Body of pancreas (tissue), 4 donors: ENCODE measurements at regions not wholly inside any gene's neighbourhood (a gene's known extent, or its start where the extent isn't known, plus 50 kb on each side); places are given as distances from the start of the nearest gene placed in this dataset.
"Not testable (repeated sequence)": the region's sequence is repeated elsewhere in the genome, so short reads cannot be mapped to it uniquely, and the experiment has no call there.

Experiments used
- ATAC-seq: fragments of 150-250 bp; one replicate; pipeline ENCODE4 v1.9.1; 2016
- DNase-seq, 4 donors: peaks; one replicate each; pipeline ENCODE4 v3.0.0-alpha.2; 2019
- H3K27ac ChIP-seq, 4 donors: fragments of 200-600 bp; sonication (generic); 1 replicate in 3 of 4; 2 replicates in 1 of 4; pipeline versions ENCODE4 v1.5.1 to v1.6.1; 2016 to 2019; ENCODE audit warnings: mild to moderate bottlenecking in 1 of 4, mixed read lengths in 1 of 4, moderate library complexity in 1 of 4
- H3K27me3 ChIP-seq, 2 donors: fragments of 200-600 bp; sonication (generic); one replicate each; pipeline ENCODE4 v1.6.0; 2016; ENCODE audit warnings: mild to moderate bottlenecking in 1 of 2
- H3K36me3 ChIP-seq, 2 donors: fragments of 200-600 bp; sonication (generic); replicated peaks in 1 of 2; 2 replicates each; pipeline ENCODE4 v1.5.1; 2016; ENCODE audit warnings: low read depth in 2 of 2; ENCODE audit not compliant: insufficient read depth in 1 of 2
- H3K4me1 ChIP-seq: fragments of 200-600 bp; sonication (generic); one replicate; pipeline ENCODE4 v1.6.0; 2016
- H3K4me3 ChIP-seq, 2 donors: fragments of 200-600 bp; sonication (generic); 1 replicate in 1 of 2; 2 replicates in 1 of 2; pipeline ENCODE4 v1.5.1; 2016 to 2019
- H3K9me3 ChIP-seq, 3 donors: fragments of 200-600 bp; sonication (generic); 1 replicate in 2 of 3; 2 replicates in 1 of 3; pipeline ENCODE4 v1.5.1; 2016
- POLR2A ChIP-seq, 3 donors: fragments of 450-650 bp; IDR thresholded peaks; one replicate each; pipeline ENCODE4 v1.6.1; 2016; ENCODE audit warnings: antibody characterized with exemption in 3 of 3, mild to moderate bottlenecking in 2 of 3
- WGBS, 2 donors: methylation state at CpG; one replicate each; pipeline ENCODE4 v1.1.5; 2017; 5-methylcytosine and 5-hydroxymethylcytosine counted together
- intact Hi-C: fragments of 100-400 bp; cut with DNase I; formaldehyde crosslinking; loops from one replicate; pipeline ENCODE4 v1.15.1; 2023
- TF ChIP-seq, protein P1 (sequence below), 7 experiments: fragments of 450-650 bp in 4 of 7; fragments of 200-600 bp in 3 of 7; sonication (generic) in 3 of 7; IDR thresholded peaks; one replicate each; pipeline ENCODE4 v1.5.1; 2016 to 2019; ENCODE audit warnings: antibody characterized with exemption in 7 of 7

DNA sequence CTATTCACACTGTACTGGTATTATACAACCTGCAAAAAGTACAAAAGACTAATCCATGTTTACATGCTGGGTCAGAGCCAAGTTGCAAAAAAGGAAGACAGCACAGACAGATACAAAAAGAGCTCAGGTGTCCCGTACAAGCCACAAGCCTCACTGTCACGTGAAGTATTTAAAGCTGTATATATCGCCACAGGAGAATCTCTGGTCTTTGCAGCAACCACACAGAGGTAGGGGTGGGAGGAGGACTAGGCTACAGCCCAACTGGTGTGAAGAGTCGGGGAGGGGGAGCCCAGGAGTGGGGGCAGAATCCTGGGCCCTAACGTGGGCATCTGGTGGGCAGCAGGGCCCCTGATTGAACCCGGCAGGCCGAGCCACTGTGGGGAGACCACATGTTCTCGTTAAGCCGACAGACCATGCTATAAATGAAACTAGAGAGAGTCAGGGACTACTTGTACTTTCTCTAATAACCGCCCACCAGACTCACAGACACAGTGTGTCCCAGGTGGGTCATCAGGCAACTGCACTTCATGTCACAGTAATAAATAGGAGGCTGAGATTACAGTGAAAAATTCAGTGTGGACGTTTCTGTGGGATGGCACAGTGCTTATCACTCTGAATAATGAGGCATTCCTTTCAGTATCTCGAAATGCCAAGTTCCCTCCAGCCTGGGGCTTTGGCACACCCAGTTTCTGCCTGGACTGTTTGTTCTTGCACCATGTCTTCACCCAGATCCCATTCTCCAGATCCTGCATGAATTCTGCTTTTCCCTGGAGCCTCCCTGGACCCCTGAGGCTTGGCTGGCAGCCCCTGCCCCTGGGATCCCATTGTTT, 79.3 kb upstream of the SH3PXD2B start:
- TF ChIP-seq, protein P1, sequence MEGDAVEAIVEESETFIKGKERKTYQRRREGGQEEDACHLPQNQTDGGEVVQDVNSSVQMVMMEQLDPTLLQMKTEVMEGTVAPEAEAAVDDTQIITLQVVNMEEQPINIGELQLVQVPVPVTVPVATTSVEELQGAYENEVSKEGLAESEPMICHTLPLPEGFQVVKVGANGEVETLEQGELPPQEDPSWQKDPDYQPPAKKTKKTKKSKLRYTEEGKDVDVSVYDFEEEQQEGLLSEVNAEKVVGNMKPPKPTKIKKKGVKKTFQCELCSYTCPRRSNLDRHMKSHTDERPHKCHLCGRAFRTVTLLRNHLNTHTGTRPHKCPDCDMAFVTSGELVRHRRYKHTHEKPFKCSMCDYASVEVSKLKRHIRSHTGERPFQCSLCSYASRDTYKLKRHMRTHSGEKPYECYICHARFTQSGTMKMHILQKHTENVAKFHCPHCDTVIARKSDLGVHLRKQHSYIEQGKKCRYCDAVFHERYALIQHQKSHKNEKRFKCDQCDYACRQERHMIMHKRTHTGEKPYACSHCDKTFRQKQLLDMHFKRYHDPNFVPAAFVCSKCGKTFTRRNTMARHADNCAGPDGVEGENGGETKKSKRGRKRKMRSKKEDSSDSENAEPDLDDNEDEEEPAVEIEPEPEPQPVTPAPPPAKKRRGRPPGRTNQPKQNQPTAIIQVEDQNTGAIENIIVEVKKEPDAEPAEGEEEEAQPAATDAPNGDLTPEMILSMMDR (IDR thresholded peaks at IDR 0.05), result no peak
- TF ChIP-seq POLR2A (IDR thresholded peaks at IDR 0.05), result no peak
- ATAC-seq (peak; percentile 24), DNase-seq (no peak)
- 35 to 40% methylated on average over 12 of the region's 12 CpGs for WGBS, 2 donors
- Histone ChIP-seq H3K36me3 (no peaks in the 10 kb centered on the region), H3K9me3 (no peaks in the 10 kb centered on the region), H3K4me1 (peaks cover 10% of the 10 kb centered on the region), H3K27me3 (no peaks in the 10 kb centered on the region), H3K4me3 (no peak overlapping the region), H3K27ac (no peak overlapping the region)
- intact Hi-C loops, result no loop called here

DNA sequence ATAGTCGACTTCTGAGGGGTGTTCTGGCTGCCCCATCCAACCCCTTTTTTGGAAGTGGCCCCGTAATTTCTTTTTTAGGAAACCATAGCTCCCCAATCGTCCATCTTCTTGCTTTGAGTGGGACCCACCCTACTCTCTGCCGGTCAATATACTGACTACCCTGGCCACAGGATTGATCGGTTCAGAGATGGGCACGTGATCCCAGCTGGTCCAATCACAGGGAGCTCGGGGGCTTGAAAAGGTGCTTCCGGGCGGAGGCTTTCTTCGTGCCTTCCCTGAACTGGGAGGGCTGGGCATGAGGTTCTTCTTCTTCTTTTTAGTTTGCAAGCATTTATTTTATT, 78.7 kb upstream of the SH3PXD2B start:
- intact Hi-C loops, result no loop called here
- Histone ChIP-seq H3K9me3 (no peaks in the 10 kb centered on the region), H3K36me3 (no peaks in the 10 kb centered on the region), H3K4me3 (no peak overlapping the region), H3K27ac (no peak overlapping the region), H3K4me1 (peaks cover 10% of the 10 kb centered on the region), H3K27me3 (no peaks in the 10 kb centered on the region)
- no peak for TF ChIP-seq POLR2A (IDR thresholded peaks at IDR 0.05)
- TF ChIP-seq, protein P1 (IDR thresholded peaks at IDR 0.05), result no peak
- 74 to 75% methylated on average over 10 of the region's 10 CpGs for WGBS, 2 donors
- ATAC-seq (no peak), DNase-seq (no peak)

DNA sequence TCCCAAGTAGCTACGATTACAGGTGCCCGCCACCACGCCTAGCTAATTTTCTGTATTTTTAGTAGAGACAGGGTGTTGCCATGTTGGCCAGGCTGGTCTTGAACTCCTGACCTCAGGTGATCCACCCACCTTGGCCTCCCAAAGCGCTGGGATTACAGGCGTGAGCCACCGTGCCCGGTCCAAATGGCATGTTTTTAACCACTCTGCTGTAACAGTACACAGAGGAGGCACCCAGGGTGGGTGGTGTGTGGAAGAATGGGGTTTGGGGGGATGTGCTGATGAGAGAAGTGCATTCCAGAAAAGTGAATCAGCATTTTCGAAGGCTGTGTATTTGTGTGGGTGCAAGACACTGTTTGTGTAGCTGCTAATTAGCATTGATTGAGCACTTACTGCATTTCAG, 78.1 kb upstream of the SH3PXD2B start:
- H3K4me1 ChIP-seq, DNase-seq, intact Hi-C loops, H3K4me3 ChIP-seq, ATAC-seq, H3K27me3 ChIP-seq, H3K36me3 ChIP-seq, H3K27ac ChIP-seq, H3K9me3 ChIP-seq: not testable (repeated sequence)
- WGBS, 2 donors, result 82 to 84% methylated on average over 8 of the region's 8 CpGs

DNA sequence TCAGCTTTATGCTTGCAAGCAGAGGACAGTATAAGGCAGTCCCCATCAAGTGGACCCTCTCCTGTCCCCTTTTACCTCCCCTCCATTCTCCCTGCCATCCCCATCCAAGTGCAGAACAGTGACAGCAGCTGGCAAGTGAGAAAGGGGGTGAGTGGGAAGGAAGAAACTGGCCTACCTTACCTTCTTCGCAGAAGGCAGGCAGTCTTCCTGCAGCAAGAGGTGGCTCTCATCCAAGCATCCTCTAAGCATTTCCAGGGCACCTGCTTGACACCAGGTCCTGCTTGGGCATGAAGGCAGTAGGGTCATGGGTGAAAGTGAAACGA, 77.3 kb upstream of the SH3PXD2B start:
- no peaks in the 10 kb centered on the region for H3K27me3 ChIP-seq
- H3K36me3 ChIP-seq, result no peaks in the 10 kb centered on the region
- intact Hi-C loops, result no loop called here
- WGBS, 2 donors, result 82 to 88% methylated on average over 2 of the region's 2 CpGs
- ATAC-seq (no peak), DNase-seq (no peak)
- peaks cover 10% of the 10 kb centered on the region for H3K4me1 ChIP-seq
- H3K27ac ChIP-seq, result no peak overlapping the region
- no peak for TF ChIP-seq POLR2A (IDR thresholded peaks at IDR 0.05)
- TF ChIP-seq, protein P1 (IDR thresholded peaks at IDR 0.05), result no peak
- no peaks in the 10 kb centered on the region for H3K9me3 ChIP-seq
- no peak overlapping the region for H3K4me3 ChIP-seq

DNA sequence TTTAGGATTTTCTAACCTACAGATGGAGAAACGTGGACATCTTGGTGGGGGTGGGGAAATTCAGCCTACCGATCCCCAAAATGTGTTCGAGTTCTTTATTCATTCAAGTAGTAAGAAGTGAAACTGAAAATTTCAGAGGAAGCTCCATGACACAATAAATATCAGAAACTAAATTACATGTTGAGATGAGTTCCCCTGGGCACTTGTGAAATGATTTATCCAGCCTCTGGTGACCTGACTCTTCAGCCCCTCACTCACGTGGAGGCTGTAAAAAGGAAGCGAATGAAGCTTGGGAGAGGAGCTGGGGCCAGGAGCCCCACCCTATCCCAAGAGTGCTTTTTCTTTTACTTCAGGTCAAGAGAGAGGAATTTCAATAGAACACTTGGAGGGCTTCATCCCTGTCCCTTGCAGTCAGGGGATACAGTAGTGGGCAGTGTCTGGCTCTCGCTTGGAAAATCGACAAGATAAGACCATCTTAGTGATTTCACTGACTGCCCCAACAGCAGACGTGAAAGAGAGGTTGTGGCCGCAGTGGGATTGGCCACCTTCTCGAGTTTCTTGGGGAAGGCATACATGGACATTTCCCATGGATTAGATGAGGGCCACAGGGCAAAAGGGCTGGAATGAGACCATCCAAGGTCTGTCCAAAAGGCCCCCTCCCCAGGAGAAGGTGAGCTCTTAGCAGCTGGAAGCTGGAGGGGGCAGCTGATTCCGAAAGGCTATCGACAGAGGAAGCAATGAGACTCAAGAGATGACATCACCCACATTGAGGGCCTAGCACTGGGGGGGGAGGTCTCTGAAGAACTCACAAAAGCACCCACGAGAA, 76.8 kb upstream of the SH3PXD2B start:
- TF ChIP-seq, protein P1 (IDR thresholded peaks at IDR 0.05), result no peak
- no peak for TF ChIP-seq POLR2A (IDR thresholded peaks at IDR 0.05)
- Histone ChIP-seq H3K36me3 (no peaks in the 10 kb centered on the region), H3K4me1 (peaks cover 10% of the 10 kb centered on the region), H3K27ac (no peak overlapping the region), H3K27me3 (no peaks in the 10 kb centered on the region), H3K4me3 (no peak overlapping the region), H3K9me3 (no peaks in the 10 kb centered on the region)
- ATAC-seq (no peak), DNase-seq (no peak)
- WGBS, 2 donors, result 73 to 74% methylated on average over 13 of the region's 13 CpGs
- intact Hi-C loops, result no loop called here
